Muscle layer of colon (tissue), 2 donors: ENCODE measurements at regions not wholly inside any gene's neighbourhood (a gene's known extent, or its start where the extent isn't known, plus 50 kb on each side); places are given as distances from the start of the nearest gene placed in this dataset.
"Not testable (repeated sequence)": the region's sequence is repeated elsewhere in the genome, so short reads cannot be mapped to it uniquely, and the experiment has no call there.

Experiments used
- H3K27ac ChIP-seq: one replicate; pipeline ENCODE4 v1.7.0; 2013; ENCODE audit warnings: low read depth, mild to moderate bottlenecking, low read length, moderate library complexity
- H3K27me3 ChIP-seq, 2 donors: one replicate each; pipeline ENCODE4 v1.7.0; 2013; ENCODE audit warnings: low read length in 2 of 2, mild to moderate bottlenecking in 2 of 2; ENCODE audit not compliant: insufficient read depth in 2 of 2, control insufficient read depth in 1 of 2
- H3K36me3 ChIP-seq: one replicate; pipeline ENCODE4 v1.7.0; 2013; ENCODE audit warnings: mild to moderate bottlenecking, low read length; ENCODE audit not compliant: insufficient read depth
- H3K4me1 ChIP-seq: one replicate; pipeline ENCODE4 v1.7.0; 2013; ENCODE audit warnings: mild to moderate bottlenecking, low read length; ENCODE audit not compliant: insufficient read depth
- H3K4me3 ChIP-seq, 2 donors: one replicate each; pipeline ENCODE4 v1.7.0; 2013; ENCODE audit warnings: low read length in 2 of 2, low read depth in 1 of 2, mild to moderate bottlenecking in 1 of 2, moderate library complexity in 1 of 2
- H3K9ac ChIP-seq: one replicate; pipeline ENCODE4 v1.7.0; 2013; ENCODE audit warnings: low read length
- H3K9me3 ChIP-seq: one replicate; pipeline ENCODE4 v1.7.0; 2013; ENCODE audit warnings: mild to moderate bottlenecking, low read length
- donor health status: abdominal sarcoma.
- donor health status: Adenocarcinoma of cecum.

DNA sequence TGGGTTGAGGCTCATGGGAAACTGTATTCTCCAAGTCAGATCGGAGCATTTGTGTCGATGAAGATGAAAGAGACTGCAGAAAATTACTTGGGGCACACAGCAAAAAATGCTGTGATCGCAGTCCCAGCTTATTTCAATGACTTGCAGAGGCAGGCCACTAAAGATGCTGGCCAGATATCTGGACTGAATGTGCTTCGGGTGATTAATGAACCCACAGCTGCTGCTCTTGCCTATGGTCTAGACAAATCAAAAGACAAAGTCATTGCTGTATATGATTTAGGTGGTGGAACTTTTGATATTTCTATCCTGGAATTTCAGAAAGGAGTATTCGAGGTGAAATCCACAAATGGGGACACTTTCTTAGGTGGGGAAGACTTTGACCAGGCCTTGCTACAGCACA, 336.6 kb downstream of the PAX3 start:
- Histone ChIP-seq H3K9ac (no peak overlapping the region), H3K4me1 (no peaks in the 10 kb centered on the region), H3K4me3 (no peak overlapping the region), H3K27me3 (no peaks in the 10 kb centered on the region), H3K36me3 (no peaks in the 10 kb centered on the region), H3K27ac (no peak overlapping the region), H3K9me3 (no peaks in the 10 kb centered on the region)

DNA sequence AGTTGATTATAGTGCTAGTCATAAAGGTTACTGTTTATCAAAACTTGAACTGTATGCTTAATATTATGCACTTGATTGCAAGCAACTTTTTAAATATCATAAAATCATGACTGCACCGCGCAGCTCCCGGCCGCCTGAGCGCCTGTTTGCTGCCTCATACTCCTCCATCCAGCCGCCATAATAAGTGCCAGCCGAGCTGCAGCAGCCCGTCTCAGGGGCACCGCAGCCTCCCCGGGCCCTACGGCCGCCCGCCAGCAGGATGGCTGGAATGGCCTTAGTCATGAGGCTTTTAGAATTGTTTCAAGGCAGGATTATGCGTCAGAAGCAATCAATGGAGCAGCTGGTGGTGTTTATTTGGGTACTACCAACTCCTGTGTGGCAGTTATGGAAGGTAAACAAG, 337.2 kb downstream of the PAX3 start:
- no peaks in the 10 kb centered on the region for H3K36me3 ChIP-seq
- no peaks in the 10 kb centered on the region for H3K27me3 ChIP-seq
- H3K4me3 ChIP-seq: no peak overlapping the region
- H3K9me3 ChIP-seq: no peaks in the 10 kb centered on the region
- H3K4me1 ChIP-seq: no peaks in the 10 kb centered on the region
- H3K27ac ChIP-seq: no peak overlapping the region
- no peak overlapping the region for H3K9ac ChIP-seq

DNA sequence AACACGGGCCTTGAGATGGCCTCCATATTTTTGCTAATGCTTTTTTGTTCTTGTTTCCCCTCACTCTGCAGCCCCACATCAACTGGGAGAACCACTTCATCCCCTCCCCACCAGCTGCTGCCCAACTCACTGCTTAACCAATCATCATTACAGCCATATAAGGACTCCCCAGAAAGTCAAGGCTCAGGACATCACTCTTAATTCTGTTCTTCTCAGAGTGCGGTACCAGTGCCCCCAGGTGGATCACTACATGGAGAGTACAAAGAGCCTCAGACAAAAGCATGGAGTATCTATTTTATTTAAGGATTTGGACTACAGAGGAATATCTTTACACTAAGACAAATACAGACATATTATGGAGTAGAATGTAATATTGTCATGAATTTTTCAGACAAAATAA, 340.6 kb downstream of the PAX3 start:
- no peak overlapping the region for H3K27ac ChIP-seq
- H3K4me1 ChIP-seq: no peaks in the 10 kb centered on the region
- H3K36me3 ChIP-seq: no peaks in the 10 kb centered on the region
- H3K9me3 ChIP-seq: no peaks in the 10 kb centered on the region
- H3K9ac ChIP-seq: no peak overlapping the region
- no peaks in the 10 kb centered on the region for H3K27me3 ChIP-seq
- H3K4me3 ChIP-seq: no peak overlapping the region

DNA sequence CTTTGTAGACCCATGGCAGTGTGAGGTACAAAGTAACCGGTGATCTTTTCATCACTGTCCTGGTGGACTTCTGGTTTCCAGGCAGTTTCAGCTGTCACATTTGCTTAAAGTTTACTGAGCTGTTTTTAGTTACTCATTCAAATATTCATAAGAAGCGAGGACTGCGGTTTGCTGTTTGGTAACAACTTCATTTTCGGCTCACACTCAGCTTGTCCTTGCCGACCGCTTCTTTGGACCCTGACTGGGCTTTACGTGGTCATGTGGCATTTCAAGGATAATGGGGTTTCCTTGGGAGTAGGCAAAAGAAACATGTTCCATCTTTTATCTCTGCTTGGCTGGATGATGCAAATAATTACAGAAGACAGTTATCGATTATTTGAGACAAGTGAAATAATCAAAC, 350.7 kb downstream of the PAX3 start:
- Histone ChIP-seq H3K27me3 (no peaks in the 10 kb centered on the region), H3K9me3 (no peaks in the 10 kb centered on the region), H3K4me1 (peaks cover 5% of the 10 kb centered on the region)

GRCh38 chr2:221944452-221944851, 354.3 kb downstream of the PAX3 start:
- not testable (repeated sequence) for H3K27ac ChIP-seq
- H3K4me1 ChIP-seq: peaks cover 11% of the 10 kb centered on the region

More for the DNA sequence above, 350.7 kb downstream of the PAX3 start:
- H3K9ac ChIP-seq: no peak overlapping the region
- H3K36me3 ChIP-seq: no peaks in the 10 kb centered on the region
- H3K4me3 ChIP-seq: no peak overlapping the region
- no peak overlapping the region for H3K27ac ChIP-seq

GRCh38 chr2:221943076-221943810, 355.6 kb downstream of the PAX3 start:
- peaks cover 11% of the 10 kb centered on the region for H3K4me1 ChIP-seq
- no peak overlapping the region for H3K4me3 ChIP-seq
- H3K27ac ChIP-seq: peak overlapping the region; percentile 70
- no peaks in the 10 kb centered on the region for H3K9me3 ChIP-seq
- H3K36me3 ChIP-seq: no peaks in the 10 kb centered on the region
- H3K9ac ChIP-seq: no peak overlapping the region
- no peaks in the 10 kb centered on the region for H3K27me3 ChIP-seq

More at GRCh38 chr2:221944452-221944851, 354.3 kb downstream of the PAX3 start:
- not testable (repeated sequence) for H3K9me3 ChIP-seq, H3K36me3 ChIP-seq, H3K9ac ChIP-seq, H3K4me3 ChIP-seq, H3K27me3 ChIP-seq

- Histone ChIP-seq H3K27me3 (no peaks in the 10 kb centered on the region), H3K4me1 (no peaks in the 10 kb centered on the region), H3K27ac (no peak overlapping the region), H3K9me3 (no peaks in the 10 kb centered on the region), H3K9ac (no peak overlapping the region), H3K36me3 (no peaks in the 10 kb centered on the region), H3K4me3 (no peak overlapping the region)
Measured at GRCh38 chr2:221931251-221931991, 359.3 kb upstream of the EPHA4 start.

DNA sequence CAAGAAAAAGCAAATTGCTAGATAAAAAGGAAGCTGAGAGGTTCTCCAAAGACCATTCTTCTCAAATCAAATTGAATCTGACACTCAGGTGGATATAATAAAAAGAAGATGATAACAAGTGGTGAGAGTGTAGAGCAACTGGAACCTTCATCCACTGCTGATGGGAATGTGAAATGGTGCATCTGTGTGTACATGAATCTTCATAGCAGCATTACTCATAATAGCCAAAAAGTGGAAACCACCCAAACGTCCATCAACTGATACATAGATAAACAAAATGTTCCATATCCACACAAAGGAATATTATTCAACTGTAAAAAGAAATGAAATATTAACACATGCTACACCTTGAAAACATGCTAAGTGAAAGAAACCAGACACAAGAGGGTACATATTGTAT, 357.2 kb upstream of the EPHA4 start:
- H3K4me3 ChIP-seq: no peak overlapping the region
- no peak overlapping the region for H3K9ac ChIP-seq
- no peak overlapping the region for H3K27ac ChIP-seq
- H3K36me3 ChIP-seq: no peaks in the 10 kb centered on the region
- H3K4me1 ChIP-seq: no peaks in the 10 kb centered on the region
- no peaks in the 10 kb centered on the region for H3K27me3 ChIP-seq
- no peaks in the 10 kb centered on the region for H3K9me3 ChIP-seq

GRCh38 chr2:221926327-221926726, 354.2 kb upstream of the EPHA4 start:
- Histone ChIP-seq H3K4me1 (no peaks in the 10 kb centered on the region), H3K27me3 (no peaks in the 10 kb centered on the region), H3K4me3 (no peak overlapping the region), H3K9ac (no peak overlapping the region), H3K36me3 (no peaks in the 10 kb centered on the region), H3K27ac (no peak overlapping the region), H3K9me3 (no peaks in the 10 kb centered on the region)

DNA sequence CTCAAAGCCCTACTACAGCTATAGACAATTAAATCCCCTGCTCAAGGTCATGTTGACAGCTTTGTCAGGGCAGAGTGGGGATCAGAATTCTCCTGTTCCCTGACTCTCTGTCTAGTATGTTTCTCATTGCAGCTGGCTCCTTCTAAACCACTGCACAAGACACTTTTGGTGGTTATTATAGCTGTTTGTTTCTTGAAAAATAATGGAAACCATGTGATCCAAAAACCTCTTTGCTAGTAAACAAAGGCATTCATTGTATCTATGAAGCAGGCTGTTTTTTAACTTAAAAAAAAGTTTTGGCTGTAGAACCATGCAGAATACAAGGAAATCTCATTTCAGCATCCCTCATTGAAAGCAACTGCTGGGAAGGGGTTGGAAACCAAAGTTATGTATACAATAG, 352.5 kb upstream of the EPHA4 start:
- H3K4me1 ChIP-seq: no peaks in the 10 kb centered on the region
- H3K36me3 ChIP-seq: no peaks in the 10 kb centered on the region

DNA sequence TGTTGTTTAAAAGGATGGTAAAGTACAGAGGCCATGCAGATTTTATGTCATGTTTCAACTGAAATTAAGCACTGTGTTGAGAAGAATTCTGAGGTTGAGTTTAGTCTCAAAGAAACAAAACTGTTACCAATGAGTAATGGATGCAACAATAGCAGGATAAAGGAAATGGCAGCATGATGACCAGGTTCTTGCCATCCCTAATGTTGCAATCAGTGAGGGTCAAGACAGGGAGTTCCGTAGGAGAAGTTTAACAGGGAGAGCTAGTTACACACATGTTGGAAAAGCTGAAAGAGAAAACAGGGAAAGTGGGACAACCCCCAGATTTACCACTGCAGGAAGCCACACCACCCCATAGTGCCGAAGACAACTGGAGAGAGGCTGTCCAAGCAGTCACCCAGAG, 343.8 kb upstream of the EPHA4 start:
- Histone ChIP-seq H3K4me3 (no peak overlapping the region), H3K36me3 (no peaks in the 10 kb centered on the region), H3K9me3 (no peaks in the 10 kb centered on the region), H3K27me3 (no peaks in the 10 kb centered on the region), H3K27ac (no peak overlapping the region), H3K4me1 (peaks cover 9% of the 10 kb centered on the region), H3K9ac (no peak overlapping the region)

More for the DNA sequence above, 352.5 kb upstream of the EPHA4 start:
- H3K9ac ChIP-seq: no peak overlapping the region
- no peaks in the 10 kb centered on the region for H3K27me3 ChIP-seq
- H3K9me3 ChIP-seq: no peaks in the 10 kb centered on the region
- H3K4me3 ChIP-seq: no peak overlapping the region
- no peak overlapping the region for H3K27ac ChIP-seq
